GM12874 (cell line): ENCODE measurements at regions not wholly inside any gene's neighbourhood (a gene's known extent, or its start where the extent isn't known, plus 50 kb on each side); places are given as distances from the start of the nearest gene placed in this dataset.

Experiments used
- CTCF ChIP-seq: IDR thresholded peaks from 2 replicates; pipeline ENCODE4 v1.5.1; 2011; ENCODE audit warnings: low read depth, mild to moderate bottlenecking, control low read depth, low read length, moderate library complexity; ENCODE audit not compliant: insufficient read depth

- TF ChIP-seq CTCF, result no peak
These were observed 376.7 kb downstream of the ALG10 start for GRCh38 chr12:34398706-34399630.

GRCh38 chr12:34399631-34400410 lies 377.5 kb downstream of the ALG10 start:
- TF ChIP-seq CTCF, result no peak

- no peak for TF ChIP-seq CTCF
These were observed 378.1 kb downstream of the ALG10 start for GRCh38 chr12:34400411-34400881.

- TF ChIP-seq CTCF, result no peak
These were observed 378.8 kb downstream of the ALG10 start for GRCh38 chr12:34400986-34401658.

GRCh38 chr12:34401659-34402227 lies 379.4 kb downstream of the ALG10 start:
- TF ChIP-seq CTCF, result no peak

GRCh38 chr12:34402228-34402898 lies 380.1 kb downstream of the ALG10 start:
- no peak for TF ChIP-seq CTCF
